Colon (tissue), 2 donors: ENCODE measurements at regions not wholly inside any gene's neighbourhood (a gene's known extent, or its start where the extent isn't known, plus 50 kb on each side); places are given as distances from the start of the nearest gene placed in this dataset.

ENCODE experiments used
- FAIRE-seq: peaks from 2 replicates; lab custom pipeline; 2012; peaks lifted over from hg19 to GRCh38; lab: Jason Lieb, UNC
- donor health status: control.
- donor health status: control.

GRCh38 chr15:72919936-72920465 lies 132.3 kb upstream of the NEO1 start:
- peak; percentile 68 for FAIRE-seq

- no peak for FAIRE-seq
These were observed 133.3 kb upstream of the ADPGK start for GRCh38 chr15:72916897-72917296.

GRCh38 chr15:72916378-72916777 lies 132.8 kb upstream of the ADPGK start:
- FAIRE-seq: no peak

DNA sequence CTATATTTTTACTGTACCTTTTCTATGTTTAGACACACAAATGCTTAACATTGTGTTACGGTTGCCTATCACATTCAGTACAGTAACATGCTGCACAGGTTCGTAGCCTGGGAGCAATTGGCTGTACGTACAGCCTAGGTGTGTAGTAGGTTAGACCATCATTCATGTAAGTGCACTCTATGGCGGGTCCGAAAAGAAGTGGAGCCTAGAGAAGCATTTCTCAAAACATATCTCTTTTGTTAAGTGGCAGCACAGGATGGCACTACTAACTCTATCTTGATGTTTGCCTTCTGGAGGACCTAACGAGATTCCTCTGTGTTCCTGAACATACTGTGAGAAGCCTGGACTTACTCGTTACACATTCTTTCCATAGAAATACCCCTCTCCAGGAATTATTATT lies 132.3 kb upstream of the ADPGK start:
- no peak for FAIRE-seq

DNA sequence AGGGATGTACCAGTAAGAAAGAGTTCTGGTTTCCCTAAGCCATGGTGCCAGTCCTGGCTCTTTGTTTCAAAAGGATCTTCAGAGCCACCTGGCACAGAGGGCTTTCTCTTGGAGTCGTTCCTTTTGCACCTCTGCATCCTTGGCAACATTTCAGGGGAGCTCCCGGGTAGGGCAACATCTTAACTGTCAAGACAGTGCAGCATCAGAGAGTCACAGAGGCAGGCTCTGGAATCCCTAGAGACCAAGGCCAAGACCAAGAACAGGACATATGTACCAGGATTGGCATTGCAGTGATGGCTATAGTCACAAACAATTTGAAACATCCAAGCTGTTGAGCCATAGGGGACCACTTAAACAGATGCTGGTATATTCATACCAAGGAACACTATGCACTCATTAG lies 129.4 kb upstream of the ADPGK start:
- FAIRE-seq: no peak

DNA sequence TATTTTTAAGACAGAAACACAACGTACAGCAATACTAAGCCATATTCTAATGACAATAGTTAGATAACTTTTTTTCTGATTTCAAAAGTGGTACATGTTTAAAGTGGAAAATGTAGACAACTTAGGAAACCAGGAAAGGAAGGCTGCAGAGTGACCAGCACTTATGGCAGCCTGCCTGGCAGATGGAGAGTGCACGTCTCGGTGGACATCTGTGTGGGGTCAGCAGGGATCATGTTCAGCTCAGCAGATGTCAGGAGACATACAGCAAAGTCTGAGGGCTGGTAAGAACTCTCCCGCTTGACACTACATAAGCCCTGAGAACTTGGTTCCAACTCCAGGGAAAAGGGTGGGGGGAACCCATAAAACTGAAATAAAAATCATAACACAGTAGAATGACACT lies 128.6 kb upstream of the ADPGK start:
- no peak for FAIRE-seq

DNA sequence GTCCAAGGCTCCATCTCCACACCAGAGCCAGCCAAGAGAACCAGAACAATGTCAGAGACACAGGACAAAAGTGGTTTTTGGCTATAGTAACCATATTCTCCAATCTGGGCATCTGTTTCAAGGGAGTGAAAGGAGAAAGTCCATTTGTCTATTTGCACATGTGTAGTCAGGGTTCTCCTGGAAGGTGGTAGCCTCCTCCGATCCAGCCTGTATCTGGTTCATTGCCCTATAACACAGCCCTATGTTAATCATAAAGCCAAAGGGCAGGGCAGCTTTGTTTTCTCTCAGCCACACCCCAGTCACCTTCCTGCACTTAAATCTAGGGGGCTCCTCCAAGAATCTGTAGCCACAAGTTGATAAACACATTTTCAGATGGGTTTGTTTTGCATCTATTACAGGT lies 128.1 kb upstream of the ADPGK start:
- FAIRE-seq: no peak

DNA sequence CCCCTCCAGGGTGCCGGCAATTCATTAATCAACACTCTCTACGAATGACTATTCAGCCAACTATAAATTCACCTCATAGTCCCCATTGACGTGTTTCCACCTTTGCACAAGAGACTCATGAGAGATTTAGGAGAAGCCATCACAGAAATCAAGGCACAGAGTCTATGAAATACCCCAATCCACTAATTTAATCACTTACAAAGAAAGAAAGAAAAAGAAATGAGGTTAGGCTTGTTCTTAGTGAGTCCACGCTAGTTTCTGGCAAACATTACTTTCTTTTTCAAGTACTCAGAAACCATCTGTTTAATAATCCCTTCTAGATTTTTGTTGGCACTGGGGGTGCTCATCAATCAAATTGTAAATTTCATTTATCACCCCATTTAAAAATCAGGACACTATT lies 125.2 kb upstream of the ADPGK start:
- FAIRE-seq: no peak

DNA sequence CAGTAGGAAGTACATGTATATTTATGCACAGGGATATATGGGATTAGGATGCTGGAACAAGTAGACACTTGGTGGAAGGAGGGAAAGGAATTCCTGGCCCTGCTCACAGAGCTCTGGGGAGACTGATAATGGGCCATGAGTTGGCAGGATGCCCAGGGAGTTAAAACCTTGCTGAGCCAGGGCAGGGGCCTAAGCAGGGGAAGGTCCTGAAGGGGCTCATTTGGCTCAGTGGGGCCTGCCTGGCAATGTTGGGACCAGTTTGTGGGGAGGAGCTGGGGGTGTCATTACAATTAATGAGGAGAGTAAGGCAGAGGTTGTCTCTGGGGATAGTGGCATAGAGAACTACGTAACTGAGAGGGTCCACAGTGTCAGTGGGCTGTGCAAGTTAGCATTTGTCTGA lies 124.2 kb upstream of the ADPGK start:
- no peak for FAIRE-seq

GRCh38 chr15:72902919-72903260 lies 119.3 kb upstream of the ADPGK start:
- no peak for FAIRE-seq

GRCh38 chr15:72902245-72902918 lies 118.8 kb upstream of the ADPGK start:
- no peak for FAIRE-seq

GRCh38 chr15:72892986-72893385 lies 109.4 kb upstream of the ADPGK start:
- FAIRE-seq: no peak

DNA sequence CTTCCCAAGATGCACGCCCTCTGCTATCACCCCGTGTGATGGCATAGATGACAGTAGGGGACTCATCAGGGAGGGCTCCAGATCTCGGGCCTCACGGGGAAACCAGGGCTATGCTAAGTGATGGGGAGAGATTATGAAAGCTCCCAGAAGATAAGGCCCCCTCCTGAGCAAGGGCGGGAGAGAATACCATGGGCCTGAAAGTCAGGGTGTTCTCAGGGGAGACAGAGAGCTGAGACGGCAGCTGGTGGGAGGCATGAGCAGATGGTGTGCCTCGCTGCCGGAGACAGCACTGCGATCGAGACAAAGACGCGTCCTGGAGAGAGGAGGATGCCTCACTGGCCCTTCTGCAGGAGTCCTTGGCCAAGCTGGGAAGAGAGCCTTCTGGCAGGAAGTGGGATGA lies 106.5 kb upstream of the ADPGK start:
- no peak for FAIRE-seq

DNA sequence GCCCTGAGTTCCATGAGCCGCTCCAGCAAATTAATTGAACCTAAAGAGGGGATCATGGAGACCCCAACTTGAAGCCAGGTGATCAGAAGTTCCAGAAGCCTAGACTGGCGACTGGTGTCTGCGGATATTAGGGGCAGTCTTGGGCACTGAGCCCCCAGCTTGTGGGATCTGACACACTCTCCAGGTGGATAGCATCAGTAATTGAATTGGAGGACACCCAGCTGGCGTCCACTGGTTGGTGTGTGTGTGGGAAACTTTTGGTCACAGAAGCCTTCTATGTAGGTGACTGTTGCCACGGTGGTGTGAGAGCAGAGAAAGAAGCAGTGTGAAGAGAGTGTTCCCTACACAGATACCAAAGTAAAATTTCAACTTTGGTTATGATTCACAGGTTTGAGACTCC lies 106.0 kb upstream of the ADPGK start:
- FAIRE-seq: no peak

GRCh38 chr15:72888811-72889210 lies 105.3 kb upstream of the ADPGK start:
- FAIRE-seq: no peak

DNA sequence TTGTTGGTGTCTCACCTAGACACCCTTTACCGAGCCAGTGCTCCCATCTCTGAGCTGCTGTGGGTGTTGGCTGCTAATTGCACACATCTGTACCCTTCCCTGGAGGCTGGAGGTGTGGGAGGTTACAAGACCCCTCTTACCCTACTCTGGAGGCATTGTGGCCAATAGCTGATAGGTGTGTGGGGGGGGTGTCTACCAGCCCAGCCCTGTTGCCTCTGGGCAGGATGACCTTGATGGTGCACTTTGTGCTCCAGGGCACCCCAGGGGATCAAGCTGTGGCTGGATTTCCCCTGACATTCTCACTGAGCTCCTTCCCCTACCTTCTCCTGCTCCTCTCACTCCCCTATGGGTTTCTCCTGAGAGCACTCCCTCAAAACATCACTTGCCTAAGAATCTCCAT lies 104.7 kb upstream of the ADPGK start:
- FAIRE-seq: no peak

DNA sequence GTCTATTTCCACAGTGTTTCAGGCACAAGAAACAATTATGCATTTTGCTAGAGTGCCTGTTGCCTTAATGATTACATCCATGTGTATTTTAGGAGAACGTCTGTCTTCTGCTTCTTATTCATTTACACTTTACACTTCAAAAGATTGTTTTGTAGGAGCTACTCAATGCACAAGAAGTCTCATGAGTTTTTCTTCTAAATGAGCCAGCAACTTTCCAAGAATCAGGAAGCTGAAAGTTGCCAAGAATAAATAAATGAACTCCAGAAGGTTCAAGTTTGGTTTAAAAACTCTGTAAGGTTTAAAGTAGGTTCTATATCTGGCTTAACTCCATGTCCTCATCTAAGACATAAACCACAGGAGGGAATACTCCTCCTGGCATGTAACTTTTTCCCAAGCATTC lies 103.8 kb upstream of the ADPGK start:
- no peak for FAIRE-seq

DNA sequence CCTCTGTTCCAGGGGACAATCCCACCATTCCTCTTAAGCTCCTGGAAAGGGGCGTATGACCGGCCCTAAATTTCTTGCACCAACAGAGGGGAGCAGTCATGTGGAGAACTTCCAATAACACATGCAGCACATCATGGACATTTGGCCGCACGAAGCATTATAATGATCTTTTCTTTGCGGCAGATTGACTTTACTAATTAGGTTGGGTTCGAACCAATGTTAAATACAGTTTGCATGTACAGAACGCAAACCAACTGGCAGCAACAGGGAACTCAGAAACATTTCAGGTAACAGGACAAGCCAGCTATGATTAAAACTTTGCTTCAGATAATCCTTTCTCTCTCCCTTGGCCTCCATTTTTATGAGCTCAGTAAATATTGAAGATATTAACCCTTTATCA lies 100.8 kb upstream of the ADPGK start:
- FAIRE-seq: no peak

DNA sequence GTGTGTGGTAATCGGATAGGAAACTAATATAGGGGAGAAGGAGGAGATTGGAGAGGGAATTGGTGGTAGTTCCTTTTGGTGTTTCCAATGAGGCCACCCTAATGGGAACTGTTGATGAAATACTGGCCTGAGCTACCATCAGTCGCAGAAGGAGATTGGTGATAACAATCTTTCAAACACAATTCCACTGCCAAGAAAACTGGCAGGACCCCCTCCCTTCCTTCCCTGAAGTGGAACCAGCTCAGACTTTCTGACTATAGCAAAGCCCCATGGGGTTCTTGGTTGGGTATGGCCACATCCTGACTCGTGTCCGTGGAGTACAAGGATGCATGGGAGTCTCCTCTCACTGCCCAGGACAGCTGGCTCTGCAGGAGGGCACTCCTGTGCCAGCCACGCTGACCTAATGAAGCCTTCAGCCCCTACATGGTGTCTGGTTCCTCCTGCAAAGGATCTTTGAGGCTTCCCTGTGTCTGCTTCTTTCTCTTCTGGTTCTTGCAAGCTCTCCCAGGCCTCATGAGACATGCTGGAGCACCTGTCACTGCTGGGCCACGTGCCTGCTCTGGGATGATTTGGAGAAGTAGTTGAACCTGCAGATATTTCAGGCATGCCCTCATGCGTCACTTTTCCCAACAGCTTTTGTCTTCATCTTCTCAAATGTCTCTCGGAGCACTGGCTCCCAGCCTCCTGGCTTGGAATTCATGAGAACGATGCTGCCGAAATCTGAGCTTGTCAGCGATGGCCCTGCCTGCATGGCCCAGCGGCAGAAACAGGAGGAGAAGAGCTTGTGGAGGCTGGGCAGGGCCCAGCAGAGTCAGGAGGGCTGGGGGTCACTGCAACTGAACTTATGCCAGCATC lies 90.0 kb upstream of the ADPGK start:
- FAIRE-seq: no peak

DNA sequence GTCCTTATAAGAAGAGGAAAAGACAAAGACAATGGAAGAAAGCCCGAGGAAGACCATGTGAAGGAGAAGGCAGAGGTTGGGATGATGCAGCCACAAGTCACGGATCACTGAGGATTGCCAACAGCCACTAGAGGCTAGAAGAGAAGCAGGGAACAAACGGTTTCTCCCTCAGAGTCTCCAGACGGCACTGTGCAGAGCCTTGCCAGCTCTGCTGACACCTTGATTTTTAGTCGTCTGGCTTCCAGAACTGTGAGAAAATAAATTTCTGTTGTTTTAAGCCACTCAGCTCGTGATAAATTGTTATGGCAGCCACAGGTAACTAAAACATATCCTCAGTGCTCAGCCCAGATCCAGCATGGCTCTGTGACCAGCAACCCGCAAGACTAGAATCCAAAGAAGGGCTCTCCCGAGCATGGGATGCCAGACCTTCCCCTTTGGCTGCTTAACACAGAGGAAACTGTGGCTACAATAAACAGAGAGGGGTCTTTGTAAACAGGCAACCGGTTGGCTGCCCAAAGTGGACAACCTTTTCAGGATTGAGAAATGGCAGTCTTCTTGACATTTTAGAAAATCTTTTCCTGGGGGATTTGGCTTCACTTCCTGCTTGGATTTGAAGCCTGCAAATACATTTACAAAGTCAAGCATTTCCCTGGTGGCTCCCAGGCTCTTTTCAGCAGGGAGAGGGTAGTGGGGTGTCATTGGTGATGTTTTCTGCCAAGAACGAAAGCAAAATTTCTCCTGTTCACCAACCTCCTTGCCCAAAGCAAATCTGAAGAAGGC lies 88.7 kb upstream of the ADPGK start:
- no peak for FAIRE-seq

DNA sequence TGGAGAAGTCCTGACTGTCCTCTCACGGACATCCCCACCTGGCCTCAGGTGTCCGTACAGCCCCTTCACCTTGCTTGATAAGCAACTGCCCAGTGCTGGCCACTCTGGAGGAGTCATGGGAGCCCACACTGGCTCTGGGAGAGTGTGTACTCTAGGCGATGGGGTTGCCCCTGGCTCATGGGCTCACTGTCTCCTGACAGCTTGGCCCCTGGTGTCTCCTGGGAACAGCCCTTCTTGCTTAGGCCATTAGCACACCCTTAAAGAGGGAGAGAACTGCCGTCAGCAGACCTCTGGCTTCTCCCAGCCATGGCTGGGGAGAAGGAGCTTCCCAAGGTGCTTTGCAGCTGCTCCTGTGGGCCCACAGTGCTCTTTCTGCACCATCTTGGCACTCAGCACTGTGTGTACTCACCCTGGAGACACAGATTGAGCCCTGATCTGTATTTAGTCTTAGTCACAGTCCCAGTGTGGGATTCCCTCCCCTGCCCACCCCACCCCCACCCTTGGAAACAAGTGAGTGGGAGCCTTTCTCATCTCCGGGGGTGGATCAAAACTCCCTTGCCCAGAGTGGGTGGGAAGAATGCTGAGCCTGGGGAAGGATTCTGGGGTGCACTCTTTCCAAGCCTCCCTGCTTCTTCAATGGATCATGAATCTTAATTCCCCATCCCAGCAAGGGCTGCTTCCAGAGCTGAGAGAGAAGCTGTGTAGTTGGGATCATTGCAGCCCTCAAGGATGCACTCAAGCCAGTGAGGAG lies 83.5 kb upstream of the ADPGK start:
- no peak for FAIRE-seq

- FAIRE-seq: no peak
These were observed 82.6 kb upstream of the ADPGK start for GRCh38 chr15:72866182-72866581.
